GM23338 (cell line): ENCODE measurements at regions not wholly inside any gene's neighbourhood (a gene's known extent, or its start where the extent isn't known, plus 50 kb on each side); places are given as distances from the start of the nearest gene placed in this dataset.

Experiments used
- CTCF ChIP-seq, 2 experiments: fragments of 200-600 bp in 1 of 2; sonication (generic) in 1 of 2; conservative IDR thresholded peaks; 2 replicates each; pipeline versions ENCODE4 v1.5.1 to v1.6.1; 2016 to 2017; ENCODE audit warnings: antibody characterized with exemption in 2 of 2, low read depth in 2 of 2, mild to moderate bottlenecking in 2 of 2, moderate library complexity in 1 of 2
- EZH2 ChIP-seq: fragments of 200-600 bp; sonication (generic); IDR thresholded peaks from one replicate; pipeline ENCODE4 v1.8.0; 2017; ENCODE audit warnings: antibody characterized with exemption, mild to moderate bottlenecking, low read depth; ENCODE audit not compliant: unreplicated experiment
- NANOG ChIP-seq: IDR thresholded peaks from 2 replicates; pipeline ENCODE4 v1.6.1; 2016; ENCODE audit warnings: antibody characterized with exemption, borderline replicate concordance
- POLR2AphosphoS5 ChIP-seq: IDR thresholded peaks from 2 replicates; pipeline ENCODE4 v1.6.1; 2016; ENCODE audit warnings: antibody characterized with exemption, low read depth
- REST ChIP-seq: IDR thresholded peaks from one replicate; pipeline ENCODE4 v1.6.1; 2018; ENCODE audit warnings: antibody characterized with exemption; ENCODE audit not compliant: unreplicated experiment
- STAT1 ChIP-seq: IDR thresholded peaks from one replicate; pipeline ENCODE4 v1.6.1; 2016; ENCODE audit warnings: antibody characterized with exemption; ENCODE audit not compliant: unreplicated experiment
- ZNF114 ChIP-seq: fragments of 250-450 bp; sonication (Bioruptor Pico); IDR thresholded peaks from 2 replicates; pipeline ENCODE4 v1.5.0; 2020; ENCODE audit warnings: mild to moderate bottlenecking, moderate library complexity
- ZNF331 ChIP-seq: fragments of 250-450 bp; sonication (Bioruptor Pico); IDR thresholded peaks from 2 replicates; pipeline ENCODE4 v1.5.0; 2020; ENCODE audit warnings: low read depth, mild to moderate bottlenecking, moderate library complexity
- ZNF462 ChIP-seq: fragments of 250-450 bp; sonication (Bioruptor Pico); IDR thresholded peaks from 2 replicates; pipeline ENCODE4 v1.5.0; 2020; ENCODE audit warnings: mild to moderate bottlenecking, moderate library complexity

- TF ChIP-seq ZNF462 (CRISPR knock-in tag): no peak
- TF ChIP-seq ZNF114 (CRISPR knock-in tag): no peak
- no peak for TF ChIP-seq EZH2
- no peak for TF ChIP-seq CTCF (conservative IDR thresholded peaks at IDR 0.05; ENCODE audit: low read depth in 2 of 2)
- TF ChIP-seq ZNF331 (CRISPR knock-in tag): no peak
- TF ChIP-seq REST: no peak
- no peak for TF ChIP-seq POLR2AphosphoS5
- TF ChIP-seq NANOG: no peak
- TF ChIP-seq STAT1: no peak
Measured at GRCh38 chr5:7053528-7054209, 340.4 kb downstream of the TENT4A start (continued).
